ENCODE measurements at regions not wholly inside any gene's neighbourhood (a gene's known extent, or its start where the extent isn't known, plus 50 kb on each side); places are given as distances from the start of the nearest gene placed in this dataset.

DNA sequence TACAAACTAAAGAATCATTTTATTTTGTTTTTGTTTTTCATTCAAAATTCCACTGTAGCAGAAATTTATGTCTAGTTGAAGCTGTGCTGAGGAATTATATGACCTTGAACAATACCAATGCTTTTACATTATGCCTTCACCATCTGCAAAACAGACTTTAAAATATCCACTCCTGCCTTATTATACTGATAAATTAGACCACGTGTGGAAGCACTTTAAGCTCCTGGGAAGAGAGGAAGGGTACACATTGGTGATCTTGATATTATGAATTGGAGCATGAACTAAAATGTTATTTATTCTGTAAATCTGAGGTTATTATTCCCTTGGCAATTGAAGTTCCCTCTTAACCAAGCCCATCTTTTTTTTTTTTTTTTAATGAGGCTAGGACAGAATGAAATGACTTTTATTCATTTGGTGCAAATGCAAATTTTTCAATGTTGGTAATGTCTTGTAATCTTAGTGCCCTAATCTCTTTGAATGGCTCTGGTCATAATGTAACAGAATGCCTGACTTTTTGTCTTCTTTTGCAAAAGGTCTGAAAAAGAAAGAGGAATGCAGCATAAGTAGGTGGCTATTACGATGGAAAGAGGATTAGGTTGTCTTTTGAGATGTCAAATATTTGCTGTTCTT is 139.9 kb upstream of the COBL start:
- no peak overlapping the region for H4K8ac ChIP-seq (ENCODE audit: low read length)
- no peak overlapping the region for H2BK5ac ChIP-seq (ENCODE audit: low read depth, low read length, poor library complexity, severe bottlenecking)
- H3K9ac ChIP-seq (ENCODE audit: low read length): no peak overlapping the region
- 57% methylated on average over 2 of the region's 2 CpGs for WGBS
- no peak overlapping the region for H3K14ac ChIP-seq (ENCODE audit: low read length in 2 of 2)
- H3K23ac ChIP-seq (ENCODE audit: low read length in 2 of 2): no peak overlapping the region
- H3K27me3 ChIP-seq (ENCODE audit: control insufficient read depth in 1 of 2, insufficient read depth in 1 of 2, low read length in 2 of 2): no peaks in the 10 kb centered on the region
- no peak overlapping the region for H3K4ac ChIP-seq (ENCODE audit: low read depth in 1 of 2, low read length in 2 of 2)
- H4K91ac ChIP-seq (ENCODE audit: low read length): no peak overlapping the region
- no peak overlapping the region for H2BK12ac ChIP-seq (ENCODE audit: low read length in 2 of 2)
- H3K79me1 ChIP-seq (replicated peaks; ENCODE audit: low read length, poor library complexity, severe bottlenecking): no peaks in the 10 kb centered on the region
- no peak overlapping the region for H3K27ac ChIP-seq (ENCODE audit: low read length, poor library complexity, severe bottlenecking)
- no peak for DNase-seq
- no peak overlapping the region for H3K4me3 ChIP-seq (ENCODE audit: insufficient read depth in 1 of 2, low read depth in 1 of 2, low read length in 2 of 2)
- no peak overlapping the region for H2AK5ac ChIP-seq (ENCODE audit: low read length, severe bottlenecking)
- H2BK120ac ChIP-seq (ENCODE audit: low read depth, low read length): no peak overlapping the region
- no peaks in the 10 kb centered on the region for H3K36me3 ChIP-seq (ENCODE audit: control insufficient read depth in 1 of 2, insufficient read depth in 2 of 2, low read depth in 1 of 2, low read length in 2 of 2)
- H3K18ac ChIP-seq (ENCODE audit: low read depth in 1 of 2, low read length in 2 of 2): no peak overlapping the region
- no peak overlapping the region for H3K4me2 ChIP-seq (ENCODE audit: low read length, poor library complexity, severe bottlenecking)
- H3K9me3 ChIP-seq (ENCODE audit: control insufficient read depth, low read length): no peaks in the 10 kb centered on the region
- no peak overlapping the region for H2BK15ac ChIP-seq (ENCODE audit: low read depth, poor library complexity, severe bottlenecking)
- no peak overlapping the region for H2AFZ ChIP-seq (ENCODE audit: low read depth, low read length)
- H3K4me1 ChIP-seq (ENCODE audit: control insufficient read depth, insufficient read depth, low read depth, low read length): no peaks in the 10 kb centered on the region

DNA sequence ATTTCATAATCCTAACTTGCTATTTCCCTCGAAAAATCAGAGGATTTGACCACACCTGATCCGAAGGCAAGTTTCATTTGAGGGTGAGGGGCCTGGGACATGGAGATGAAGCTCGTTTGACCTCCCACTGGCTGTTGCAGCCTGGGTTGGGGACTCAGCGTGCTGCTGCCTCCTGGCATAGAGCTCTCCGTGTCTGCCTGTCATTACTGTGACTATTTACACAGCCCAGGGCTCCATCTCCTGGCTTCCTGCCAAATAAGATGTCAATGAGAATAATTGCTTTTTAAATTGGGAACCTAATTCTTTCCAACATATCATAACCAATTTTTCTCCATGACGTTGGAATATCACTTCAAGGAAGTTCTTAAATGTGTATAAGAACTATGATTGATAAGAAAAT is 139.3 kb upstream of the COBL start:
- Histone ChIP-seq H3K4ac (ENCODE audit: low read depth in 1 of 2, low read length in 2 of 2) (no peak overlapping the region), H2BK15ac (ENCODE audit: low read depth, poor library complexity, severe bottlenecking) (no peak overlapping the region), H3K14ac (ENCODE audit: low read length in 2 of 2) (no peak overlapping the region), H3K9ac (ENCODE audit: low read length) (no peak overlapping the region), H3K36me3 (ENCODE audit: control insufficient read depth in 1 of 2, insufficient read depth in 2 of 2, low read depth in 1 of 2, low read length in 2 of 2) (no peaks in the 10 kb centered on the region), H3K4me3 (ENCODE audit: insufficient read depth in 1 of 2, low read depth in 1 of 2, low read length in 2 of 2) (no peak overlapping the region), H2BK120ac (ENCODE audit: low read depth, low read length) (no peak overlapping the region), H3K4me2 (ENCODE audit: low read length, poor library complexity, severe bottlenecking) (no peak overlapping the region), H4K91ac (ENCODE audit: low read length) (no peak overlapping the region), H3K4me1 (ENCODE audit: control insufficient read depth, insufficient read depth, low read depth, low read length) (no peaks in the 10 kb centered on the region), H2BK12ac (ENCODE audit: low read length in 2 of 2) (no peak overlapping the region), H4K8ac (ENCODE audit: low read length) (no peak overlapping the region), H2BK5ac (ENCODE audit: low read depth, low read length, poor library complexity, severe bottlenecking) (no peak overlapping the region), H3K27ac (ENCODE audit: low read length, poor library complexity, severe bottlenecking) (no peak overlapping the region), H3K9me3 (ENCODE audit: control insufficient read depth, low read length) (no peaks in the 10 kb centered on the region), H3K18ac (ENCODE audit: low read depth in 1 of 2, low read length in 2 of 2) (no peak overlapping the region), H3K27me3 (ENCODE audit: control insufficient read depth in 1 of 2, insufficient read depth in 1 of 2, low read length in 2 of 2) (no peaks in the 10 kb centered on the region), H2AK5ac (ENCODE audit: low read length, severe bottlenecking) (no peak overlapping the region), H2AFZ (ENCODE audit: low read depth, low read length) (no peak overlapping the region), H3K23ac (ENCODE audit: low read length in 2 of 2) (no peak overlapping the region), H3K79me1 (replicated peaks; ENCODE audit: low read length, poor library complexity, severe bottlenecking) (no peaks in the 10 kb centered on the region)
- 36% methylated on average over 4 of the region's 6 CpGs for WGBS
- no peak for DNase-seq

DNA sequence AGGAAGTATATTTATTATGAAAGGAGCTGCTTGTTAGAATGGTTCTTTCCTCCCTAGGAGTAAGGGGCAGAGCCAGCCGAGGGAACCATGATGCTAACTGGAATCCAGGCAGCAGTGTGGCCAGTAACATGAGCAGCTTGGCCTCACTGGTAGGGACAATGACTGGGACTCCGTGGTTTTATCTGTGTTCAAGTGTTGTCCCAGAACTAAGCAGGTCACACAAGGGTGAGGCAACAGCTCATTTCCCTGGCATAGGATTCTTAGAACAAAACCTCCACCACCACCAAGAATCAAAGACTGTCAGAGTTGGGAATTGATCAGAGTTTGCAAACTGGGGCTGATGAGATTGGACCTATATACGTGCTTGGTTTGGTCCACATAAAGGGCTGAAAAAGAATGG is 138.9 kb upstream of the COBL start:
- no peak overlapping the region for H3K4ac ChIP-seq (ENCODE audit: low read depth in 1 of 2, low read length in 2 of 2)
- no peak overlapping the region for H2BK120ac ChIP-seq (ENCODE audit: low read depth, low read length)
- no peak overlapping the region for H3K4me2 ChIP-seq (ENCODE audit: low read length, poor library complexity, severe bottlenecking)
- H3K9me3 ChIP-seq (ENCODE audit: control insufficient read depth, low read length): no peaks in the 10 kb centered on the region
- H3K14ac ChIP-seq (ENCODE audit: low read length in 2 of 2): no peak overlapping the region
- no peak overlapping the region for H3K9ac ChIP-seq (ENCODE audit: low read length)
- no peaks in the 10 kb centered on the region for H3K79me1 ChIP-seq (replicated peaks; ENCODE audit: low read length, poor library complexity, severe bottlenecking)
- no peak overlapping the region for H3K4me3 ChIP-seq (ENCODE audit: insufficient read depth in 1 of 2, low read depth in 1 of 2, low read length in 2 of 2)
- H3K18ac ChIP-seq (ENCODE audit: low read depth in 1 of 2, low read length in 2 of 2): no peak overlapping the region
- H3K27me3 ChIP-seq (ENCODE audit: control insufficient read depth in 1 of 2, insufficient read depth in 1 of 2, low read length in 2 of 2): no peaks in the 10 kb centered on the region
- H3K36me3 ChIP-seq (ENCODE audit: control insufficient read depth in 1 of 2, insufficient read depth in 2 of 2, low read depth in 1 of 2, low read length in 2 of 2): no peaks in the 10 kb centered on the region
- H2BK5ac ChIP-seq (ENCODE audit: low read depth, low read length, poor library complexity, severe bottlenecking): no peak overlapping the region
- no peak overlapping the region for H2BK12ac ChIP-seq (ENCODE audit: low read length in 2 of 2)
- no peak overlapping the region for H3K23ac ChIP-seq (ENCODE audit: low read length in 2 of 2)
- H2AFZ ChIP-seq (ENCODE audit: low read depth, low read length): no peak overlapping the region
- no peak overlapping the region for H2BK15ac ChIP-seq (ENCODE audit: low read depth, poor library complexity, severe bottlenecking)
- 51% methylated on average over 2 of the region's 3 CpGs for WGBS
- no peak for DNase-seq
- no peaks in the 10 kb centered on the region for H3K4me1 ChIP-seq (ENCODE audit: control insufficient read depth, insufficient read depth, low read depth, low read length)
- no peak overlapping the region for H4K91ac ChIP-seq (ENCODE audit: low read length)
- no peak overlapping the region for H4K8ac ChIP-seq (ENCODE audit: low read length)
- no peak overlapping the region for H2AK5ac ChIP-seq (ENCODE audit: low read length, severe bottlenecking)
- no peak overlapping the region for H3K27ac ChIP-seq (ENCODE audit: low read length, poor library complexity, severe bottlenecking)

DNA sequence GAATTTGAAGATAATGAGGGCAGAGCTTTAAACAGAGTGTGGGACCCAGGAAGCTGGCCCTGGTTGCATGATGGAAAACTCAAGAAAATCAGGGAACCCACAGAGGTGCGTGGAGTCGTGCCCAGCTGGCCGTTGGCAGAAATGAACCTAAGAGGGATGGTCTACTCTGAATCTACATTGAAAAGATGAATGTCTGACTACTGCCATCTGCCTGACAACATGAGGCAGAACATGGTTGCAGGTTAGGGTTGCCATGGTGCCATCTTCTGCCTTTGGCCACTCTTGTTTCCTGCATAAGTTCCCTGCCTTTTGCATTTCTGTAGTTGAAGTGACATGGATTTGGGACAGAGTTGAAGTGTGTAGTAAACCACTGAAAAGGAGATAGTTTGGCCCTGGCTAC is 138.5 kb upstream of the COBL start:
- H3K9ac ChIP-seq (ENCODE audit: low read length): no peak overlapping the region
- H3K14ac ChIP-seq (ENCODE audit: low read length in 2 of 2): no peak overlapping the region
- H3K4ac ChIP-seq (ENCODE audit: low read depth in 1 of 2, low read length in 2 of 2): no peak overlapping the region
- no peaks in the 10 kb centered on the region for H3K27me3 ChIP-seq (ENCODE audit: control insufficient read depth in 1 of 2, insufficient read depth in 1 of 2, low read length in 2 of 2)
- no peak overlapping the region for H2AK5ac ChIP-seq (ENCODE audit: low read length, severe bottlenecking)
- no peaks in the 10 kb centered on the region for H3K36me3 ChIP-seq (ENCODE audit: control insufficient read depth in 1 of 2, insufficient read depth in 2 of 2, low read depth in 1 of 2, low read length in 2 of 2)
- H3K79me1 ChIP-seq (replicated peaks; ENCODE audit: low read length, poor library complexity, severe bottlenecking): no peaks in the 10 kb centered on the region
- H2AFZ ChIP-seq (ENCODE audit: low read depth, low read length): no peak overlapping the region
- no peak overlapping the region for H3K18ac ChIP-seq (ENCODE audit: low read depth in 1 of 2, low read length in 2 of 2)
- no peak overlapping the region for H2BK12ac ChIP-seq (ENCODE audit: low read length in 2 of 2)
- H3K4me3 ChIP-seq (ENCODE audit: insufficient read depth in 1 of 2, low read depth in 1 of 2, low read length in 2 of 2): no peak overlapping the region
- H2BK5ac ChIP-seq (ENCODE audit: low read depth, low read length, poor library complexity, severe bottlenecking): no peak overlapping the region
- no peak overlapping the region for H3K27ac ChIP-seq (ENCODE audit: low read length, poor library complexity, severe bottlenecking)
- no peak overlapping the region for H2BK120ac ChIP-seq (ENCODE audit: low read depth, low read length)
- no peak overlapping the region for H3K4me2 ChIP-seq (ENCODE audit: low read length, poor library complexity, severe bottlenecking)
- no peaks in the 10 kb centered on the region for H3K9me3 ChIP-seq (ENCODE audit: control insufficient read depth, low read length)
- DNase-seq: no peak
- no peaks in the 10 kb centered on the region for H3K4me1 ChIP-seq (ENCODE audit: control insufficient read depth, insufficient read depth, low read depth, low read length)
- H4K91ac ChIP-seq (ENCODE audit: low read length): no peak overlapping the region
- no peak overlapping the region for H3K23ac ChIP-seq (ENCODE audit: low read length in 2 of 2)
- WGBS: 70% methylated on average over 3 of the region's 3 CpGs
- no peak overlapping the region for H4K8ac ChIP-seq (ENCODE audit: low read length)
- H2BK15ac ChIP-seq (ENCODE audit: low read depth, poor library complexity, severe bottlenecking): no peak overlapping the region

Measured in mesenchymal stem cell (in vitro differentiated cells and primary cell).